GM18499 (cell line): ENCODE measurements at regions not wholly inside any gene's neighbourhood (a gene's known extent, or its start where the extent isn't known, plus 50 kb on each side); places are given as distances from the start of the nearest gene placed in this dataset.

Experiments used
- ATAC-seq: cut with Tn5 transposase; IDR thresholded peaks from one replicate; pipeline ENCODE4 v1.9.1; 2021; ENCODE audit warnings: moderate number of reproducible peaks; ENCODE audit not compliant: insufficient read depth, unreplicated experiment

GRCh38 chrX:21056622-21057021, 317.6 kb upstream of the CNKSR2 start:
- ATAC-seq: no peak

- no peak for ATAC-seq
These were observed 327.2 kb upstream of the CNKSR2 start for GRCh38 chrX:21047034-21047455.

DNA sequence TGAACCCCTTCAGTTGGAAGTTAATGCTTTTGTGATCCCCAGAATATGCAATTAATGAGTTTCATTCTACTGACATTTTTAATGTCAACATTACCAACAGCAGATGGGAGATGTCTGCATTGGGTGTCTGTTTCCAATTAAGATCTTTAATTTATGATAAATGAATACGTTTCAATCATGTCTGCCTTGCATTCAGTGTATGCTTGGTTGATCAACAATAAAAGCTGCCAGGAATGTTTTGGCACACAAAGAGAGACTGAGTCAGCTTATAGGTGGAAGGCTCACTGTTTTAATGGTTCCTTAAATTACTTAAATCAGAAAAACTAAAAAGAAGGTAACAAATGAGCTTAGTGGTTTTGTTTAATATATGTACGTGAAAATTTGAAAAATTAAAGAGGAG, 359.9 kb upstream of the CNKSR2 start:
- ATAC-seq: no peak

DNA sequence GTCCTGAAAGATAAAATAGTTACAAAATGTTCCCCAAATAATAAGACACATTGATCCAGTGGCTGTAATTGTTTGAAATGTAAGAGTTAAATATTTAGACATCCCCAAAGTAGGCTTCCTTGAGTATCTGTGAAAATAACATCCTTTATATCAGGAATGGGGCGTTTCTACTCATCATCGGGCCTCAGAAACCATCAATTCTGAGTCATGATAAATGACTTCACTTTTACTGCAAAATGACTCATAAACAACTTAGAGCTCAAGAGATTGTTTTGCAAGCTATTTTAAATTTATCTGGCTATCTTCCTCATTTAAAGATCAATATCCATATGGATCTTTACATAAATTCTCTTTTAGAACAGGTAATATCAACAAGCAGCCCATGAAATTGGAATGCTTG, 369.4 kb upstream of the CNKSR2 start:
- no peak for ATAC-seq

- no peak for ATAC-seq
These were observed 378.4 kb upstream of the CNKSR2 start for GRCh38 chrX:20995829-20996228.

DNA sequence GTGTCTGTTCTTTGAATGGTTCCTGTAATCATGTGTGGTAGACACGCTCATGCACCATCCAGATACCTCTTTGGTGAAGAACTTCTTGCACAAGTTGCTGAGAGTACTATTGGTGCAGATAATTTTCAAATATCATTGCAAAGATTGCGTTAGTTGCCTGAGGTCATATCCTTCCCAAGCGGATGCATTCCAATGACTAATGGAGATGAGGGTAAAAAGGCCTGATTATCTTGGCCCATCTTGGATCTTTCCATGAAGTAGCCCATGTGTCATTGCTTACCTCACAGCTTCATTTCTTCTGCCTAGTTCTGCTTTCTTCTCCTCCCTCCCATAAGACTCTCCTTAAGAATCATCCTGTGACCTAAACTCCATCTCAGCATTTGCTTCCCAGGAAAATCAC, 384.9 kb upstream of the CNKSR2 start:
- no peak for ATAC-seq

- ATAC-seq: no peak
These were observed 385.4 kb upstream of the CNKSR2 start for GRCh38 chrX:20988804-20989203.

GRCh38 chrX:20988118-20988517, 386.1 kb upstream of the CNKSR2 start:
- no peak for ATAC-seq

- no peak for ATAC-seq
These were observed 393.8 kb upstream of the CNKSR2 start for GRCh38 chrX:20980426-20980825.

GRCh38 chrX:20974326-20974725, 399.9 kb upstream of the CNKSR2 start:
- no peak for ATAC-seq

- ATAC-seq: no peak
These were observed 401.2 kb upstream of the CNKSR2 start for GRCh38 chrX:20973038-20973437.

GRCh38 chrX:20971250-20971649, 403.0 kb upstream of the CNKSR2 start:
- ATAC-seq: no peak

- no peak for ATAC-seq
These were observed 404.7 kb upstream of the CNKSR2 start for GRCh38 chrX:20969565-20969964.

DNA sequence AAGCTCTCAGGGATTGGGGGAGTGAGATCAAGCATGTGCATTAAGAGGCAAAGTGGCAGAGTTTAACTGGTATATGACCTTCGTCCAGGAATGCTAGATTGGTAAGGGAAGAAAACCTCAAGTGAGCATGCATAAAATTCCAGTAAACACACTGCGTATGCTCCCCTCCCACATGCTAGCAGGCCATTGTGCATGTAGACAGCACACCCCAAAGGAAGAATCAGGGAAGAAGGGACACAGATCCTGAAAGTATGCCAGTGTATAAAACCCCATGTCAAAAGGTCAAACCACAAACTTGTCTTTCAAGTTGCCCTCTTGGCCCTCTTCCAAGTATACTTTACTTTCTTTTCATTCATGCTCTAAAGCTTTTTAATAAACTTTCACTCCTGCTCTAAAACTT, 405.2 kb upstream of the CNKSR2 start:
- ATAC-seq: no peak

GRCh38 chrX:20967725-20968124, 406.5 kb upstream of the CNKSR2 start:
- no peak for ATAC-seq

DNA sequence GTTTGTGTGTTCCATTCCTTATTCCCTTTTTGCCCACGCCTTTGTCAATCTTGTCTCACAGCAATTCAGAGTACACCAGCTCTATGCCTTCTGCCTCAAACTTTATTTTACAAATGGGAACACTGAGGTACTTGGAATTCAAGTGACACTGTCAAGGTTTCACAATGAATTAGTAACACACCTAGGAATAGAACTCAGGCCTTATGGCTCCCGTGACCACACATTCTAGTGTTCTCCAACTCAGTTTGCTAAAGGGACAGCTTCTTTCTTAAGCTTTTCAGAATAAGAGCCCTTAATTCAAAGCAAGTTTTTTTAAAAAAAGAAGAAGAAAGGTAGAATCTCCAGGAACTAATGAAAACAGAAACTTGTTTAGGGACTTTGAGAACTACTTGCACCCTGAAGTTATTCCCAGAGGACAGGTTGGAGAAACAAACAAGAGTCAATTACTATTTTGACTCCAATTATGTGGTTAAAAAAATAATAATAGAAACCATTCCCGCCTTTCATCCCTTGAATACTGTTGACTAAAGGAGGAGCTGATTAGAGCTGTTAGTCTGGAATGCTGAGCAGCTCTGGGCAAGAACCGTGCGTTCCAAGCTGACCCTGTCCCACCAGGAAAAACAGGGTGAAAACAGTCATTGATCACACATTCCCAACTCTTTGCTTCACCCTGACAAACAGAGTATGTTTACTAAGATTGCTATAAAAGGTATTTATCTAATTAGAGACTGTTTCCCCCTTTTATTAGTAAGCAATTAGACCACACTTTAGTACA, 408.8 kb upstream of the CNKSR2 start:
- no peak for ATAC-seq

DNA sequence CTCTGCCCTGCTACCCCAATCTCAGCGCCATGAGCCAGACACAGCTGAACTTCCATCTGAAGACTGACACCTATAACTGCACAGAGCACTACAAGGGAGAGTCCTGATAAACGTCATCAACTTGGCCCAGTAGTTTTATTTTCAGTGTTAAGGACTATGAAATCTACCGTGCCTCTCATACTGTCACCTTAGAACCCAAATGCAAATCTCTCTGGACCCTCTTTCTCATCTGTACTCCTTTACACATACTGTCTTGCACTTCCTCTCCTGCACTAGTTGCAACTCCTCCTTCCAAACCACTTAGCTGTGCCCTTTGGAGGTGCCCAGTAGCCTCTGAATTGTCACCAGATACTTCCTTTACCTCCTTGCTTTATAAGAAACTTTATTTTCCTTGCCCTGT, 420.2 kb upstream of the CNKSR2 start:
- no peak for ATAC-seq

DNA sequence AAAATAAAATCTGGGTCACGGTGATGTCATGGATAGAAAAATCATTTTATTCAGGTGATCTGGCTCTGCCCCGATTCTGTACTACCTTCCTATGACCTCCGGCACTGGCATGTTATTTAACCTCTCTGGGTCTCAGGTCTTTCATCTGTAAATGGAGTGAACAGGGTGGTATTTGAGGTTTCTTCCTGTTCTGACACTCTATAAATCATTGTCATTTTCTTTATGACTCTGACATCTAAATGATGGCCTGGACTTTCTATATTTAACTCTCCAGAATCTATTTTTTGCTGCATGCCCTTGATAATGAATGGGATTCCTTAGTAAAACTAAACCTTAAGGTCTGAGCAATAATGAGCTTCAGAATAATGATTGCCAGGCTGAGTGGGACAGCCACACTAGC, 422.0 kb upstream of the CNKSR2 start:
- no peak for ATAC-seq

- ATAC-seq: no peak
These were observed 423.0 kb upstream of the CNKSR2 start for GRCh38 chrX:20951016-20951810.

DNA sequence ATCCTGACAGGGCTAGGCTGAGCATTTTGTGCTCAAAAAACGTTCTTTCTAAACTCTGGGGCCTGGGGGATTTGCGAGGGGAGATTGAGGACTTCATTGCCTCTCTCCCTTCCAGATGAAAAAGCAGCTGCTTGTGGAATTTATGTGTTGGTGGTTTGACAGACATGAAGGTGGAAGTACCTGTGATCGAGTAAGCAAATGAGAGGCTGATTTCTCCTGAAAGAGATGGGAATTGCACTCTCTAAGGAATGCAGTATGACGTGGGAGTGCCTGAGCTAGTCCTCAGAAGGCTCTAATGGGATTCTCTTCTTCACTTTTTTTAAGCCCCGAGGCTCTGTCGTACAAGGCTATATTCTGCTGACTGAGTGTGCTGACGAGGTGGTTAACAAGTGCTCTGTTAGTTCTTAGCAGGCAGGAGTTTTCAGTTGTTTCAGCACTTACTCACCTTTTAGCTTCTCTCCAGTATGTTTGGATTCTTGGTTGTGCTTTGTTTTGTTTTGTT, 426.8 kb upstream of the CNKSR2 start:
- no peak for ATAC-seq

- ATAC-seq: no peak
These were observed 460.5 kb upstream of the CNKSR2 start for GRCh38 chrX:20913760-20914159.

GRCh38 chrX:20906571-20906970, 467.6 kb upstream of the CNKSR2 start:
- ATAC-seq: no peak
